ENCODE measurements at regions not wholly inside any gene's neighbourhood (a gene's known extent, or its start where the extent isn't known, plus 50 kb on each side); places are given as distances from the start of the nearest gene placed in this dataset.
A peak's percentile ranks its signal among the peaks of the same experiment; 100 is the strongest.

DNA sequence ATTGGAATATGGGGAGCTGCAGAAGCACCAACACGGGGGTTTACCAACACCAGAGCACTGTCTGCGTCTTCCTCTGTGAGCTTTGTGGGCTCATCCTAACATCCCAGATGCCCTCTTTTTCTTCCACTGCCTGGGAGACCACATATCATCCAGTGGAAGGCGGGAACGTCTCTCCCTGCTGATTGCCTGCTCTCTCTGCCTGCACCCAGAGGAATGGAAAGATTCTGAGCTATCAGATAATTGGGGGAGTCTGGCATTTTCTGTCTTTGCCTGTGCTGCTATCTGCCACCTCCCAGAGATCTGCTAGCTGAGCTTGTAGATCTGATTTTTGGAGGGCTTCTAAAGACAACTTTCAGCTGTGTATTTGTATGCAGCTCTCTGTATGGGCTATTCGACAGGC, 166.2 kb upstream of the PLXNA2 start:
- DNase-seq (ENCODE audit: low read depth in 2 of 3, low spot score in 2 of 3): no peak

DNA sequence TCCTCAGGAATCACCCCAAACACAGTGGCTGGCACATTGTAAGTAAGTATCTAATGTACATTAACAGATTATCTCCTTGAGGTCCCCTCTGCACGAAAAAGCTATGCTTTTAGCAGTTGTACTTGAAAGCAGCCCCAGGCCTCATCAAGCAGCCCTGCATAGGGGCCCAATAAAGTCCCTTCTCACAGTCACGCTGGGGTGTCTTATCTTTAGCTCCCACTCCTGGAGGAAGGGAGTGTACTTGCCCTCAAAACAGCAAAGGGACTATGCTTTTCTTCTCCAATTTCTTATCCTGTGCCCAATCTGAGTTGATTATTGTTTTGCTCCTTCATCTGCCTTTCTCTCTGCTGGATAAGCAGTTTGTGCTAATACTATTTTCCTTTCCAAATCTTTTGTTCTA, 168.8 kb upstream of the PLXNA2 start:
- DNase-seq (ENCODE audit: low read depth in 2 of 3, low spot score in 2 of 3): peak in 2 of 3 donors; percentile 14 to 48

DNA sequence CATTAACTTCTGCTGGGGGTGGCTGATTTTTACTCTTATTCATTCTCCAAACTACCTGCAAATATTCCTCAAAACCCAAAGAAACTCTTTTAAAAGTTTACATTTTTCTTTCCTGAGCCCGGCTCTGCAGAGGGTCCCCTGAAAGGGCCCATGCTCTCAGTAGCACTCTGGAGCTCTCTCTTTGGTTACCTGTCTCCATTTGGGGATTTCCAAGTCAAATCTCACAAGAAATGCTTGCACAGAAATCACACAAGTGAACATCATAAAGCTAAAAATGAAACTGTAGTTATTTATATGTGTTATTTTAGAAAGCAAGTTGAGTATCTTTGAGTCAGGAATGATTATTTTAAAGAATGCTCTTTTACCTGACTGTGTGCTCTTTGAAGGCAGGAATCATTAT, 174.5 kb upstream of the PLXNA2 start:
- no peak for DNase-seq (ENCODE audit: low read depth in 2 of 3, low spot score in 2 of 3)

DNA sequence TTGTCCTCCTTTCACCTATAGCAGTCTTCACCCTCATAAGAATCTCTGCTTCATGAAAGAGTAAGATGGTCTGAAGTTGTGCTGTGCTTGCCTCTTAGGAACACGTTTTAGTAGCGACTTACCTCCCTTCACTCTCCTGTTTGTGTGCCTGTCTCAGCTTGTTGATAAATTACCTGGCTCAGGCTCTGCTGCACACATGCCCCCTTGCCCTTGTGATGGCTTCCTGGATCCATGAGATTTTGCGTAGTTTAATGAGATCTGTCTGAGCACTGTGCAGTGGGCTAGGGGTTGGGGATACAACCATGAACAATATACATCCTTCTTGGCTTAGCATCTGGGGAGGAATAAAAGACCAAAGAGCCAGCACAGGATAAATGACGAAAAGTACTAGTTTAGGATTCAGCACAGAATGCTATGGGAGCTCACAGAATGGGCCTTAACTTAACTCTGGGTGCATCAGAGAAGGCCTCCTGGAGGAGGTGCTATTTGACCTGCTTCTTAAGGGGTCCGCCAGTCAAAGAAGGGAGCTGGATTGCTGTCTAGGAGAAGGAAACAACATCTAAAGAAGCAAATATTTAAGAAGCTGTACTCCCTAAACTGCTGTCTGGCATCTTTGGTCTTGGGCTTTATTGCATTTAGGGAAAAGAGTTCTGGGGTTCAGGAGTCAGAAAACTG, 175.7 kb upstream of the PLXNA2 start:
- no peak for DNase-seq (ENCODE audit: low read depth in 2 of 3, low spot score in 2 of 3)

DNA sequence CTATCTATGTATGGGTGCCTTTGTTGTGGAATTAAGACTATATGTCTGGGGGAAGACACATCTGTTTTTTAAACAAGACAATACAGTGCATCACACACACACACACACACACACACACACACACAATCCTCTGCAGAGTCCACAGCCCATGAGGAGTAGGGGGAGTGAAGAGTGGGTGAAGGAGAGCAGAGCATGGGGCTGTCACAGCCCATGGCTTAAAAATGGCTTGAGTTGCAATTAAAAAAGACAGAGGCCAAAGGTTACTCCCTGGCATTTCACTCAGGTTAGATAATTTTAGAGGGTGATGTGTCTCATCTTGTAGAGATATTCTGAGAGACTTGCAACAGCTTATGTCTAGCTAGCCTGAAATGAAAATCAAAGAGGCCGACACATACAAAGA, 176.5 kb upstream of the PLXNA2 start:
- DNase-seq (ENCODE audit: low read depth in 2 of 3, low spot score in 2 of 3): no peak

DNA sequence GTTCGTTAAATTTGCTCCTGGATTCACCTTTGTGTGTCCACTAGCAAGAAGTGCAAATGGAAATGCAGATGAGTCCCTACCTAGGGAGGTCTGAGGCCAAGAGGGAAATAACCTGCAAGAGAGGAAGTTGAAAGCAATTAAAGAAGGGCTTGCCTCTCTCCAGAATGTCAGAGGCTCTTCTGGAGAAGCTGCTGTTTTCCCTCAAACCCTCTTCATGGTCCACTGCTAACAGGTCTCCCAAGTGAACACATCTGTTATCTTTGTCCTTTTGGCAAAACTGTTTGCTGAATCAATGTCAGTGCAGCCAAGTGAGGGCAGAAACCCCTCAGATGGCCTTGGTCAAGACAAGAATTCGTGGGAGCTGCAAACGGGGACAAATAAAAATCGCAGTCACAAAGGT, 177.3 kb upstream of the PLXNA2 start:
- DNase-seq (ENCODE audit: low read depth in 2 of 3, low spot score in 2 of 3): no peak

DNA sequence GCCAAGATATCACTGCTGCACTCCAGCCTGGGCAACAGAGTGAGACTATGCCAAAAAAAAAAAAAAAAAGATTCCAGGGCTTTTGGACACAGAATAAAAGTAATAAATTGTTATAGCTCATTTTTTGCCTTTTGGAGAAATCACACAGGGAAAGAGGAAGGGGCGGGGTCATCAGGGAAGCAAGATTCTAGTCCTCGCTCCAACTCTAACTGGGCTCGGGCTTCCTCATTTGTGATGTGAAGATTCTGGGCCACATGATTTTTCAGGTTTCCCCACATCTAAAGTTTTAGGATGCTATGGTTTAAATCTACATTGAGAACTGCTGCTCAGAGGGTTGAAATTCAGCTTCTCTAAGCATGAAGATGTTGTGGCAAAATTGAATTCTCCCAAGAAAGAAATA, 179.3 kb upstream of the PLXNA2 start:
- DNase-seq (ENCODE audit: low read depth in 2 of 3, low spot score in 2 of 3): peak in 1 of 3 donors; percentile 19

DNA sequence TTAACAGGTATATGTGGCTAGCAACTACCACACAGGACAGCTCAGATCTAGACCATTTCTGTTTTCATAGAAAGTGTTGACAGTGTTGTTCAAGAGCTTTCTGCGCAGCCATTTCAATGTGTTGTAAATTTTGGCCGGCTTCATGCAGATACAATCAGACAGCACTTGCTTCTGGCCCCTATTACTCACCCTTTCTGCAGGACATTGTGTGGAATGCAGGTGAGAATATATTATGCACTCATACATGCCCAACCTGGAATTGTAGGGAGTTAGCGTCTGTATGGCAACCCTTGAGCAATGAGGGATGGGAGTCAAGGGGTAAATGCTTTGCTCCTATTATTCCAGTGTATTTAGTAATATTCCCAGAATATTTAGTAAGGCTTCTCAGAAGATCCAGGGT, 180.9 kb upstream of the PLXNA2 start:
- DNase-seq (ENCODE audit: low read depth in 2 of 3, low spot score in 2 of 3): no peak

DNA sequence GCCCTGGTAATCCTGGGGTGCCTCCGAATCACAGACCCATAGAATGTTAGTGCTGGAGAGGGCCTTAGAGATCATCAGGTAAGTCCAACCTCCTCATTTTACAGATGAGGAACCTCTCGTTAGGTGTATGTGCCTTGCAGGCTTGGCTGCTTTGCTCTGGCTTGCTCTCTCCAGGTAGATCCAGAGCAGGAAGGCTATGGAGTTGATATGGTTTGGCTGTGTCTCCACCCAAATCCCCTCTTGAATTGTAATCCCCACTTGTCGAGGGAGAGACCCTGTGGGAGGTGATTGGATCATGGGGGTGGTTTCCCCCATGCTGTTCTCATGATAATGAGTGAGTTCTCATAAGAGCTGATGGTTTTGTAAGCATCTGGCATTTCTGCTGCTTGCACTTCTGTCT, 186.0 kb upstream of the PLXNA2 start:
- no peak for DNase-seq (ENCODE audit: low read depth in 2 of 3, low spot score in 2 of 3)

DNA sequence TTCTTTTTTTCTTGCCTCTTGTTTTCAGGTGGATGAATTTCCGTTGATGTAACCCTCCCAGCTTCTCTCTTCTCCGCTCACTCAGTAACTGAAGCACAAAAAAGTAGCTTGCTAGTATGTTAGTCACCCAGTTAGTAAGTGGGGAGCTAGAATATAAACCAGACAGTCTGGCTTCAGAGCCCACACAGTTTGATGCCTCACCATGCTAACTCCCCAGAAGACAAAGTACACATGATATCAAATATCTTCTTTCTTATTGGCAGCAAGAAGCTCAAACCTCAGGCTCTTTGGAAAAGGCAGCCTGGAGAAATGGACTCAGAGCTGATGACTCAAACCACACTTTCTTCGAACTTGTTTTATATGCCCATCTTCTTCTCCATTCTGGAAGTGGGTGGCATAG, 187.5 kb upstream of the PLXNA2 start:
- DNase-seq (ENCODE audit: low read depth in 2 of 3, low spot score in 2 of 3): no peak

DNA sequence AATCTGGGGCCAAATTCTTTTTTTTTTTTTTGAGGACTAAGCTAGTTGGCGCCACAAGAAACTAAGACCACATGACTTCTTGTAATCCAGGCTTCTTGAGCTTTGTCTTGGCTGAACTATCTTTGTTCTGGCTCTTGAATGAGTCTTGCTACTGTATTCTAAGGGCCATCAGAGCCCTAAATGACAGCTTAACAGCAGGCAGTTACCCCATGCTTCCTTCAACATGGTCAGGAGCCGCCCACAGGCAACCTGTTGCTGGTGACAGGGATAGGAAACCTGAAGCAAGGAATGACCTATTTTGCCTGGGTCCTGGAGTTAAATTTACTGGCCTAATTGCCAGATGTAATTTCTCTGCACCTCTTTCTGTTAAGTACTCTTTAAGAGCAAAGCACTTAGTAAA, 188.2 kb upstream of the PLXNA2 start:
- DNase-seq (ENCODE audit: low read depth in 2 of 3, low spot score in 2 of 3): no peak

DNA sequence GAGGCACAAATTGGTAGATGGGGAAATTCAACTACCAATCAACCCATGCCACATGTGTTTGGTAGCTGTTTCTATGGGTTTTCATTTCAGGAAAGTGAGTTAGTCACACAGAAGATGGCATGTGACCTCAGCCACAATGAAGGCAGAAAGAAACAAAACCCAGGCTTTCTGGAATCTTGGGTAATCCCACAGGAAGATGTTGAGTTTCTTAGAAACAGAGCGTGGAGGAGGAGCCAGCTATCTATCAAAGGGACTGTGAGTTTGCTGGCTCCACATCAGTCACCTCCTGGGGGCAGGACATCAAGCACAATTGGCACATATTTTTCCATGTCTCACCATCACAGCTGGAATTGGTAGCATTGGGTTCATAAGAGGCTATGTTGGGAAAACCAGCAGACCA, 188.9 kb upstream of the PLXNA2 start:
- DNase-seq (ENCODE audit: low read depth in 2 of 3, low spot score in 2 of 3): no peak

DNA sequence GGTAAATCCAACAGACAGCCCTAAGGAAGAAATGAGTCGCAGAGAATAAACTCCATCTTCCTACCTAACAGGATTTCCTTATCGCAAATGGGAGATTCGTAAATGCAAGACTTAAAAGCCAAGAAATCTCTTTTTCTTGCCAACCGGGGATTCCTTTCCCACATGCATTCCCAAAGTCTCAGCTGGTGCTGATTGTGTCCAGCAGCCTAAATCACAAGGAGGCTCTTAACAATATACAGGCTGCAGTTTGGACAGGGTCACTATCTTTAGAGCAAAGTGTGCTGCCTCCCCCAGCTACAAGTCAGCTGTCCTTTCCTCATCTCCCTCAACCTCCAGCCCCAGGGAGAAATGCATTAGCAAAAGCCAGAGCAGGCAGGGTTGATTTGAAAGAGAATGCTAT, 189.8 kb upstream of the PLXNA2 start:
- DNase-seq (ENCODE audit: low read depth in 2 of 3, low spot score in 2 of 3): no peak

DNA sequence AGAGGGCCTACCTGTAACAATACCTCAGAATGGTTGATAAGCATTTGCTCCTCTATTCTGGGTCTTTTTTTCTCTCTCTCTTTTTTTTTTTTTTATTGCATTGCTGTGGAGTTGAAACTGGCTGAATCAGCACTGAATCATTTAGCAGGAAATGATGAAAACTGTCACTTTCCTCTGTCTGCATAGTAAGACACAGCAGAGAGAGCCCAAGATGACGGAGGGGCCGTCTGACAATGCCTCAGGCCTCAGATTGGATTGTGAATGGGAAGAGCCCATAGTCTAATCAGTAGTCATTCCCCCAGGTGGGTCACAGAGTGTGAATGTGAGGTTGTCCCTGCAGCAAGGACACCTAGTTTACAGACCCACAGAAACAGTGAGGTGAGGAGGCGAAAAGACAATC, 193.2 kb upstream of the PLXNA2 start:
- peak in 2 of 3 donors; percentile 31 to 47 for DNase-seq (ENCODE audit: low read depth in 2 of 3, low spot score in 2 of 3)

DNA sequence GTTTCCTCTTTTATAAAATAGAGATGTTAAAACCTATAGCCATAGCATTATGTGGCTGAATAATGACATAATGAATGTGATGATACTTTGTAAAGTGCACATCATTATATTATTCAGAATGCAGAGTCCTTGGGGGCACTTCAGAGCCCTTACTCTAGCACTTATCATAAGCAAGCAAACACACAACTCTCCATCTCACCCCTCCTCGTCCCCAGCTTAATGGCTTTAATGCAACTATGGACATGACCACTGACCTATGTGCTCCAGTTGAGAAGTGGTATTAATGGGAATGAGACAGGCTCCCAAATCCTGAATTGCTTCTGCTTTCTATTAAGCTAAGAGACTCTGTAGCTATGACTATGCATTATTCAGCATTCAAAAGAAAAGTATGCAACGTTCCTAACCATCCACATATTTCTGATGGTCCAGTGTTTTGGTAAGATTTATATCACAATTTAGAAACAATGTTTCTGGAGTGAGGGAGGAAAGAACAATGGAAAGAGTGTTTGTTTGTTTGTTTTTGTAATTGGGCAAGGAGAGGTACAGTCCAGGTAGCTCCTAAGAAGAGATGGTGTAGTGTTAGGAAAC, 194.0 kb upstream of the PLXNA2 start:
- DNase-seq (ENCODE audit: low read depth in 2 of 3, low spot score in 2 of 3): no peak

DNA sequence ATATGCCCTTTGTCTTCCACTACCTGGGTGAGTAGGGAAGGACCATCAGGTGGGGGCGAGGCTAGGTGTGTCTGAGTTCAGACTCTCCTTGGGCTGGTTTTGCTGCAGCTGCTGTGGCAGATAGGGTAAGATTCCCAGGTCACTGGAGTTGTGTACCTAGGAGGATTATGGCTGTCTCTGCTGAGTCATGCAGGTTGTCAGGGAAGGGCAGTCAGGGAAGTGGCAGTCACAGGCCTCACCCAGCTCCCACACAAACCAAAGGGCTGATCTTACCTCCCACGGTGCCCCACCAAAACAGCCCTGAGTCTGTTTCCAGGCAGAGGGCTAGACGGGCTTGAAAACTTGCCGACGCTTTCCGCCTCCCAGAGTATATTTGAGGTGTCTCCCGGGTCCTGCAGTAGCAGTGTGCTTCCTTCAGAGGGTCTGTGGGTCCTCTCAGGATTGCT, 201.6 kb upstream of the PLXNA2 start:
- peak in 1 of 3 donors; percentile 10 for DNase-seq (ENCODE audit: low read depth in 2 of 3, low spot score in 2 of 3)

DNA sequence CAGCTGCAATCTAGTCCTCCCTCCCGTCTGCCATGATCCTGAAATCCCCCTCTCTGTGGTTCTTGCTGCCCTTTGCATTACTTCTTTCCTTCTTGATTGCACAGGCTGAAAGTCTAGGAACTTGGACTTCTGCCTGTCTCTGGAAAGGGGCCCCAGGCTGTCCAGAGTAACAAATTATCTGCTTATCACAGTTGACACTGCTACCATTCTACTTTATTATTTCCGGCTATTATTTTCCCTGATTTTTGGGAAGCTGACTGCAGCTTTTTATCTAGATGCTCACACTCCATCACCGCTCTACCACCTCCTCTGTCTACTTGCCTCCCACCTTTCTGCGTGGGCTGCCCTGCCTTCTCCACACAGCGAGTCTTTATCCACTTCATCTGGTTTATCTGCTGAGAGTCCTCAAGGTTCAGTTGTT, 202.1 kb upstream of the PLXNA2 start:
- DNase-seq (ENCODE audit: low read depth in 2 of 3, low spot score in 2 of 3): no peak

DNA sequence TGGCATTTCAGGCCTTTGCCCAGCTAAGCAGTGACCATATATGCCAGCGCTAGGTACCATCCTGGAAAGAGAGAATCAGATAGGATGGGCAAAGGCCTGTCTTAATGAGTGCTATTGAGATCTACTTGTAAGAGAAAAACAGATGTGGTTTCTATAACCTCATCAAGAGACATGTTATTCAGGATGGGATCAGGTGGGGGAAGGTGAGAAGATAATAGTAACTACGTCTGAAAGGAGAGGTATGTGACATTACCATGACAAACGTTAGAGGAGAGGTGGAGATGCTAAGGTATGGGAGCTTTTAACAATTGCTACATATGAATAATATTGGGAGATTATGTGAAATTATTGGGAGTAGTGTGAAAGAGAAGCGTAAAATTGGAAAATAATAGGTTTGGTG, 204.2 kb upstream of the PLXNA2 start:
- no peak for DNase-seq (ENCODE audit: low read depth in 2 of 3, low spot score in 2 of 3)

DNA sequence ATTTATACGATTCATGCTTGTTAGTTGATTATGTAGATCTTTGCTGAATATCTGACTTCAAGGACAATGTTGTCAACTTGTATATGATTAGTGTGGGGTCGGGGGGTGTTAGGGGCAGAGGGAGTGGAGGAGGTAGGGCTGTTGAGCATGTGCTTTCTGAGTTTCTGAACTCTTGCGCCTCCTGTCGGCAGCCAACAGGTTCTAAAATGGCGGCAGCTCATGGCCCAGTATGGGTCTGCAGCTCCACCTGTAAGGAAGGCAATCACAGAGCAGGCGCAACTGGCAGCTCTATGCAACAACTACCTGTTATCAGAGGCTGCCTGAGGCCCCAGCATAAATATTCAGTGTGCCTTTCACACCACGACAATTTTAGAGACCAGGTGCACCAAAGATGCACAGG, 205.8 kb upstream of the PLXNA2 start:
- no peak for DNase-seq (ENCODE audit: low read depth in 2 of 3, low spot score in 2 of 3)

DNA sequence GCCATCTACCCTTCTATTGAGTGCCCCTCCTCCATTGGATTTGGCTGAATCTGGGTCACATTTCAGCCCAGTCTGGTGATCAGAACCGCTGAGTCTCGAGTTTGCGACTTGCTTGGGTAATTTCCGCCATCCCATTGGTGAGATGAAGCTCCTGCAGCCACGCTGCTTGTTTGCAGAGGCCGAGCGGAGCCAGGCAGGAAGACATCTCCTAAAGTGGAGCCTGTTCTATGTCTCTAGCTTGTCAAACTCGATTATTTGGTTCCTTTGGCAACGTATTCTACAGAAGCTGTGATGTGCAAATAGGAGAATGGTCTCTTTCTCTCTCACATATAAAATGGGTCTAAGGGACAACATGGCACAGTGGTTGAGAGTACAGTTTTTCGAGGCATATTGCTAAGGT, 206.8 kb upstream of the PLXNA2 start:
- no peak for DNase-seq (ENCODE audit: low read depth in 2 of 3, low spot score in 2 of 3)

DNA sequence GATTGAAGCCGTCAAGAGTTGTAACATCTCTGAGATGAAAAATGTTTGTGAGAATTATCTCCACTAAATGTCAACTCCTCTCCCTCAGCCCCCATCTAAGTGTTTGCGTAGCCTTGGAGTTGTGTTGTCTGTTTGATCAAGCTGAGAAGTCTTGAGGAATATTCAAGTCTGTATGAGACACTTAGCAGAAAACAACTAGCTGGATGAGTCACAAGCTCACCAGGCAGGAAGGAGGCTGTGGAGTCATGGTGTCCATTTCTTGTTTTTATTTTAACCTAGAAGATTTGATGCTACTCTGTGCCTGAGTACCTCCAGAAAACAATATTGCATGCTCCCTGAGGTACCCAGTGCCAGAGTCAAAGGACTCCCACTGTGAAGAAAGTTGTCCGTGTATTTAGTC, 211.6 kb upstream of the PLXNA2 start:
- no peak for DNase-seq (ENCODE audit: low read depth in 2 of 3, low spot score in 2 of 3)

DNA sequence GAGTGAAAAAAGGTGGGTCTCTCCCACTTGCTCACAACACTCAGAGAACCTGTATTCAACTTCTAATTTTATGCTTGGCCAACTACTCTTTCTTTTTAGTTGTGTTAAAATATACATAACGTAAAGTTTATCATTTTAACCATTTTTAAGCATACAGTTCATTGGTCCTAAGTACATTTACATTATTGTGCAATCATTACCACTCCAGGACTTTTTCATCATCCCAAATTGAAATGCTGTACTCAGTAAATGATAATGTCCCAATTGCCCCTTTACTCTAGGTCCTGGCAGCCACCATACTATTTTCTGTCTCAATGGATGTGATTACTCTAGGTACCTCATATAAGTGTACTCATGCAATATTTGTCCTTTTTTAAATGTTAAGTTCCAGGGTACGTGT, 212.3 kb upstream of the PLXNA2 start:
- DNase-seq (ENCODE audit: low read depth in 2 of 3, low spot score in 2 of 3): no peak

DNA sequence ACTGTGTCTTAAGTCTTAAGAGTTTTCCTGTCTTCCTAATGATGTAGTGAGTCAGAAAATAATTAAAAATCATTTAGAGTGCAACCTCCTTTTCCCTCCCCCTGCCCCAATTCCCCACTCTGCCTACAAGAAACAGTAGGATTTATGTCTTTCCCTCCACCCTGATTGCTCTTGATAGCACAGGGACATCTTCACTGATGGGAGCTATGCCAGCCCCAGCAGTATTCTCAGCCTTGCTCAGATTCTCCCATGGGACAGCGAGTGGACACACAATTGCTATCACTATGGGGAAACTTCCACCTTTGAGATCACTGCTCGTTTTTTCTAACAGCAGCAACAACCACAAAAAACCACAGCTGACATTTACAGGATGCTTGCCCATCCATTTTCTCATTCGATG, 216.6 kb upstream of the PLXNA2 start:
- DNase-seq (ENCODE audit: low read depth in 2 of 3, low spot score in 2 of 3): no peak
